ENCODE measurements at regions not wholly inside any gene's neighbourhood (a gene's known extent, or its start where the extent isn't known, plus 50 kb on each side); places are given as distances from the start of the nearest gene placed in this dataset.

- no peaks in the 10 kb centered on the region for H4K20me1 ChIP-seq (ENCODE audit: control insufficient read depth, extremely low read depth, insufficient read depth, low read length)
- H3K36me3 ChIP-seq (ENCODE audit: control insufficient read depth in 2 of 2, extremely low read depth in 1 of 2, insufficient read depth in 2 of 2, low read length in 2 of 2) = no peaks in the 10 kb centered on the region
- H3K4me1 ChIP-seq (ENCODE audit: control insufficient read depth, extremely low read depth, insufficient read depth, low read length) = no peaks in the 10 kb centered on the region
- H3K27me3 ChIP-seq (ENCODE audit: control insufficient read depth, extremely low read depth, insufficient read depth, low read length) = no peaks in the 10 kb centered on the region
- no peaks in the 10 kb centered on the region for H3K9me3 ChIP-seq (ENCODE audit: control insufficient read depth, low read depth, low read length)
- no peak overlapping the region for H3K4me3 ChIP-seq (ENCODE audit: control insufficient read depth in 2 of 3, extremely low read depth in 1 of 3, insufficient read depth in 2 of 3, low read depth in 1 of 3, low read length in 3 of 3)
- H3K9ac ChIP-seq (ENCODE audit: control insufficient read depth, extremely low read depth, insufficient read depth, low read length) = no peak overlapping the region
- dilution Hi-C loops (cut with MboI; ENCODE audit: extremely low pct_ligation_motif_present, low sequenced_read_pairs) = no loop called here
- H3K9me1 ChIP-seq (ENCODE audit: control insufficient read depth, extremely low read depth, insufficient read depth, low read length) = no peaks in the 10 kb centered on the region
- H3K4me2 ChIP-seq (ENCODE audit: control insufficient read depth, extremely low read depth, insufficient read depth, low read depth, low read length) = no peak overlapping the region
- no peaks in the 10 kb centered on the region for H3K79me2 ChIP-seq (ENCODE audit: control insufficient read depth, insufficient read depth, low read length)
- TF ChIP-seq CTCF (optimal IDR thresholded peaks at IDR 0.05 in 1 of 3, IDR thresholded peaks at IDR 0.05 in 1 of 3, conservative IDR thresholded peaks at IDR 0.05 in 1 of 3; ENCODE audit: extremely low read depth in 1 of 3, insufficient read depth in 2 of 3, low read length in 3 of 3) = no peak
- no peak for TF ChIP-seq EZH2 (IDR thresholded peaks at IDR 0.05; ENCODE audit: low read length)
- DNase-seq (ENCODE audit: low read depth, low spot score) (no peak), FAIRE-seq (no peak)
- no peak overlapping the region for H3K27ac ChIP-seq (ENCODE audit: control insufficient read depth, insufficient read depth, low read length)
- H2AFZ ChIP-seq (ENCODE audit: control insufficient read depth, low read length) = no peak overlapping the region
These were observed 136.5 kb upstream of the NPY2R start for GRCh38 chr4:155071962-155072361.

- dilution Hi-C loops (cut with MboI; ENCODE audit: extremely low pct_ligation_motif_present, low sequenced_read_pairs) = no loop called here
- FAIRE-seq (no peak), DNase-seq (ENCODE audit: low read depth, low spot score) (no peak)
- TF ChIP-seq EZH2 (IDR thresholded peaks at IDR 0.05; ENCODE audit: low read length) = no peak
- no peak for TF ChIP-seq CTCF (optimal IDR thresholded peaks at IDR 0.05 in 1 of 3, IDR thresholded peaks at IDR 0.05 in 1 of 3, conservative IDR thresholded peaks at IDR 0.05 in 1 of 3; ENCODE audit: extremely low read depth in 1 of 3, insufficient read depth in 2 of 3, low read length in 3 of 3)
- H3K9me1 ChIP-seq (ENCODE audit: control insufficient read depth, extremely low read depth, insufficient read depth, low read length) = no peaks in the 10 kb centered on the region
- no peaks in the 10 kb centered on the region for H3K79me2 ChIP-seq (ENCODE audit: control insufficient read depth, insufficient read depth, low read length)
- H3K4me2 ChIP-seq (ENCODE audit: control insufficient read depth, extremely low read depth, insufficient read depth, low read depth, low read length) = no peak overlapping the region
- H3K27ac ChIP-seq (ENCODE audit: control insufficient read depth, insufficient read depth, low read length) = no peak overlapping the region
- no peak overlapping the region for H3K4me3 ChIP-seq (ENCODE audit: control insufficient read depth in 2 of 3, extremely low read depth in 1 of 3, insufficient read depth in 2 of 3, low read depth in 1 of 3, low read length in 3 of 3)
- H3K4me1 ChIP-seq (ENCODE audit: control insufficient read depth, extremely low read depth, insufficient read depth, low read length) = no peaks in the 10 kb centered on the region
- no peaks in the 10 kb centered on the region for H3K9me3 ChIP-seq (ENCODE audit: control insufficient read depth, low read depth, low read length)
- no peaks in the 10 kb centered on the region for H3K36me3 ChIP-seq (ENCODE audit: control insufficient read depth in 2 of 2, extremely low read depth in 1 of 2, insufficient read depth in 2 of 2, low read length in 2 of 2)
- no peak overlapping the region for H2AFZ ChIP-seq (ENCODE audit: control insufficient read depth, low read length)
- H4K20me1 ChIP-seq (ENCODE audit: control insufficient read depth, extremely low read depth, insufficient read depth, low read length) = no peaks in the 10 kb centered on the region
- H3K27me3 ChIP-seq (ENCODE audit: control insufficient read depth, extremely low read depth, insufficient read depth, low read length) = no peaks in the 10 kb centered on the region
- no peak overlapping the region for H3K9ac ChIP-seq (ENCODE audit: control insufficient read depth, extremely low read depth, insufficient read depth, low read length)
These were observed 136.0 kb upstream of the NPY2R start for GRCh38 chr4:155072417-155072816.
